ENCODE measurements at regions not wholly inside any gene's neighbourhood (a gene's known extent, or its start where the extent isn't known, plus 50 kb on each side); places are given as distances from the start of the nearest gene placed in this dataset.

GRCh38 chr5:74020503-74020902, 394.5 kb downstream of the ARHGEF28 start:
- H3K36me3 ChIP-seq (ENCODE audit: control insufficient read depth in 2 of 2, insufficient read depth in 1 of 2, low read length in 2 of 2), result no peaks in the 10 kb centered on the region
- peaks cover 22% of the 10 kb centered on the region for H3K4me1 ChIP-seq (ENCODE audit: control insufficient read depth, insufficient read depth, low read length)
- no peaks in the 10 kb centered on the region; the same call in 1 of the 2 replicates for H3K9me3 ChIP-seq (ENCODE audit: control insufficient read depth, insufficient read depth, low read depth, low read length)
- ChIA-PET CTCF (interaction anchor here (0.8 kb wide), 1 partner anchor 104 kb away, joined by 5 read pairs; no protein-coding TSS in a partner anchor), POLR2A (no interaction called here)
- H3K27ac ChIP-seq (ENCODE audit: extremely low read depth, low read depth, low read length), result no peak overlapping the region; the same call in 1 of the 2 replicates
- H3K4me3 ChIP-seq (ENCODE audit: low read depth, low read length), result no peak overlapping the region
- TF ChIP-seq ZNF391 (tag by site-specific recombination; IDR thresholded peaks at IDR 0.05; ENCODE audit: borderline replicate concordance, low read depth), result no peak
- TF ChIP-seq ZNF585B (tag by site-specific recombination; IDR thresholded peaks at IDR 0.05), result no peak
- TF ChIP-seq ZNF610 (tag by site-specific recombination; IDR thresholded peaks at IDR 0.05; ENCODE audit: borderline replicate concordance), result no peak
- TF ChIP-seq ZNF211 (tag by site-specific recombination; IDR thresholded peaks at IDR 0.05; ENCODE audit: low read depth), result no peak
- 0 out of 2 replicates have a peak, but pooled peaks have one; percentile 42 for TF ChIP-seq ZNF366 (tag by site-specific recombination; conservative IDR thresholded peaks at IDR 0.05)
- TF ChIP-seq ZNF510 (tag by site-specific recombination; IDR thresholded peaks at IDR 0.05; ENCODE audit: insufficient replicate concordance), result no peak
- no peak for TF ChIP-seq KLF16 (tag by site-specific recombination; IDR thresholded peaks at IDR 0.05)
- no peak for TF ChIP-seq SETDB1 (IDR thresholded peaks at IDR 0.05; ENCODE audit: insufficient read length, low read length)
- TF ChIP-seq ZNF600 (tag by site-specific recombination; IDR thresholded peaks at IDR 0.05), result 0 out of 2 replicates have a peak, but pooled peaks have one; percentile 2
- no peak for TF ChIP-seq ZNF580 (tag by site-specific recombination; IDR thresholded peaks at IDR 0.05)
- TF ChIP-seq PRDM2 (tag by site-specific recombination; IDR thresholded peaks at IDR 0.05; ENCODE audit: borderline replicate concordance), result no peak
- no peak for TF ChIP-seq GLIS2 (tag by site-specific recombination; IDR thresholded peaks at IDR 0.05)
- TF ChIP-seq SP2 (tag by site-specific recombination; IDR thresholded peaks at IDR 0.05), result no peak
- TF ChIP-seq ZNF521 (tag by site-specific recombination; IDR thresholded peaks at IDR 0.05), result no peak
- TF ChIP-seq ZNF639 (tag by site-specific recombination; IDR thresholded peaks at IDR 0.05), result no peak
- TF ChIP-seq ZNF132 (tag by site-specific recombination; IDR thresholded peaks at IDR 0.05; ENCODE audit: borderline replicate concordance), result no peak
- TF ChIP-seq ZBTB7A (tag by site-specific recombination; IDR thresholded peaks at IDR 0.05; ENCODE audit: low read depth), result no peak
- no peak for TF ChIP-seq FEZF1 (tag by site-specific recombination; IDR thresholded peaks at IDR 0.05)
- no peak for TF ChIP-seq GFI1B (tag by site-specific recombination; IDR thresholded peaks at IDR 0.05)
- no peak for TF ChIP-seq ZNF596 (tag by site-specific recombination; IDR thresholded peaks at IDR 0.05)
- TF ChIP-seq ZNF184 (tag by site-specific recombination; IDR thresholded peaks at IDR 0.05), result no peak
- TF ChIP-seq ZBTB48 (tag by site-specific recombination; IDR thresholded peaks at IDR 0.05), result no peak
- no peak for TF ChIP-seq MZF1 (tag by site-specific recombination; IDR thresholded peaks at IDR 0.05; ENCODE audit: borderline replicate concordance)
- no peak for TF ChIP-seq ZNF37A (tag by site-specific recombination; IDR thresholded peaks at IDR 0.05)
- TF ChIP-seq ZBTB10 (tag by site-specific recombination; IDR thresholded peaks at IDR 0.05), result no peak
- no peak for TF ChIP-seq ZNF121 (tag by site-specific recombination; IDR thresholded peaks at IDR 0.05)
- 0 out of 2 replicates have a peak, but pooled peaks have one; percentile 27 for TF ChIP-seq ZNF239 (tag by site-specific recombination; IDR thresholded peaks at IDR 0.05)
- TF ChIP-seq EGR2 (tag by site-specific recombination; IDR thresholded peaks at IDR 0.05; ENCODE audit: low read depth), result 0 out of 2 replicates have a peak, but pooled peaks have one; percentile 24

Data from HEK293 (cell line).